Calu3 (cell line): ENCODE measurements at regions not wholly inside any gene's neighbourhood (a gene's known extent, or its start where the extent isn't known, plus 50 kb on each side); places are given as distances from the start of the nearest gene placed in this dataset.

ENCODE experiments used
- BruUV-seq: library from RNA; stranded (reverse); fragments of 400-500 nt; replicated peaks from 2 replicates; lab custom pipeline; 2021; lab: Mats Ljungman, UMichigan
- CTCF ChIA-PET: fragments of 300-600 bp; sonication (Branson Sonifier 250); formaldehyde crosslinking; loops from one replicate; lab custom pipeline; 2022; ENCODE audit warnings: antibody characterized with exemption; lab: Charles Lee
- DNase-seq: peaks from one replicate; pipeline ENCODE4 v3.0.0; 2022
- H3K27ac Mint-ChIP-seq: one replicate; pipeline ENCODE4 v1.8.0; 2022; ENCODE audit warnings: mixed read lengths; ENCODE audit not compliant: unreplicated experiment
- H3K27me3 Mint-ChIP-seq: one replicate; pipeline ENCODE4 v1.8.0; 2022; ENCODE audit warnings: mixed read lengths; ENCODE audit not compliant: unreplicated experiment
- H3K36me3 Mint-ChIP-seq: one replicate; pipeline ENCODE4 v1.8.0; 2022; ENCODE audit warnings: mild to moderate bottlenecking, moderate library complexity, mixed read lengths; ENCODE audit not compliant: insufficient read depth, unreplicated experiment
- H3K4me1 Mint-ChIP-seq: one replicate; pipeline ENCODE4 v1.8.0; 2022; ENCODE audit warnings: mild to moderate bottlenecking, low read depth, mixed read lengths; ENCODE audit not compliant: unreplicated experiment
- H3K4me3 Mint-ChIP-seq: one replicate; pipeline ENCODE4 v1.8.0; 2022; ENCODE audit warnings: mild to moderate bottlenecking, low read depth, moderate library complexity, mixed read lengths; ENCODE audit not compliant: unreplicated experiment
- H3K9me3 Mint-ChIP-seq: one replicate; pipeline ENCODE4 v1.8.0; 2022; ENCODE audit warnings: low read depth, mixed read lengths; ENCODE audit not compliant: unreplicated experiment
- CTCF ChIP-seq: fragments of 200-600 bp; IDR thresholded peaks from one replicate; pipeline ENCODE4 v1.8.0; 2022; ENCODE audit warnings: antibody characterized with exemption; ENCODE audit not compliant: unreplicated experiment
- intact Hi-C: fragments of 100-400 bp; cut with micrococcal nuclease; formaldehyde crosslinking; loops from one replicate; pipeline ENCODE4 v1.10.0; 2022; ENCODE audit not compliant: unreplicated experiment

GRCh38 chr4:23959396-23960148, 69.7 kb upstream of the PPARGC1A start:
- no peaks in the 10 kb centered on the region for H3K36me3 Mint-ChIP-seq
- H3K4me1 Mint-ChIP-seq: peaks cover 16% of the 10 kb centered on the region
- intact Hi-C loops: no loop called here
- no peaks in the 10 kb centered on the region for H3K27me3 Mint-ChIP-seq
- DNase-seq: no peak
- no peaks in the 10 kb centered on the region for H3K9me3 Mint-ChIP-seq
- CTCF ChIA-PET: no interaction called here
- H3K4me3 Mint-ChIP-seq: no peak overlapping the region
- no peak overlapping the region for H3K27ac Mint-ChIP-seq
- no peak for TF ChIP-seq CTCF
- no TSS peak for BruUV-seq

- Mint-ChIP-seq H3K27me3 (no peaks in the 10 kb centered on the region), H3K27ac (no peak overlapping the region), H3K9me3 (no peaks in the 10 kb centered on the region), H3K4me1 (peaks cover 16% of the 10 kb centered on the region), H3K4me3 (no peak overlapping the region), H3K36me3 (no peaks in the 10 kb centered on the region)
- CTCF ChIA-PET: no interaction called here
- DNase-seq: no peak
- BruUV-seq: no TSS peak
- intact Hi-C loops: no loop called here
- no peak for TF ChIP-seq CTCF
Observed at GRCh38 chr4:23958749-23959148, 68.9 kb upstream of the PPARGC1A start.

GRCh38 chr4:23957465-23957864, 67.6 kb upstream of the PPARGC1A start:
- CTCF ChIA-PET: no interaction called here

GRCh38 chr4:23956601-23957364, 66.9 kb upstream of the PPARGC1A start:
- Mint-ChIP-seq H3K27me3 (no peaks in the 10 kb centered on the region), H3K4me1 (peaks cover 16% of the 10 kb centered on the region), H3K9me3 (peaks cover 2% of the 10 kb centered on the region), H3K36me3 (no peaks in the 10 kb centered on the region), H3K4me3 (no peak overlapping the region), H3K27ac (peak overlapping the region; percentile 6)
- CTCF ChIA-PET: no interaction called here
- no peak for DNase-seq
- BruUV-seq: no TSS peak
- intact Hi-C loops: no loop called here
- no peak for TF ChIP-seq CTCF

More at GRCh38 chr4:23957465-23957864, 67.6 kb upstream of the PPARGC1A start:
- Mint-ChIP-seq H3K4me3 (no peak overlapping the region), H3K36me3 (no peaks in the 10 kb centered on the region), H3K27ac (no peak overlapping the region), H3K4me1 (peaks cover 16% of the 10 kb centered on the region), H3K9me3 (no peaks in the 10 kb centered on the region), H3K27me3 (no peaks in the 10 kb centered on the region)
- no peak for DNase-seq
- intact Hi-C loops: no loop called here
- TF ChIP-seq CTCF: no peak
- BruUV-seq: no TSS peak
